ENCODE measurements at regions not wholly inside any gene's neighbourhood (a gene's known extent, or its start where the extent isn't known, plus 50 kb on each side); places are given as distances from the start of the nearest gene placed in this dataset.
"Not testable (repeated sequence)": the region's sequence is repeated elsewhere in the genome, so short reads cannot be mapped to it uniquely, and the experiment has no call there.

DNA sequence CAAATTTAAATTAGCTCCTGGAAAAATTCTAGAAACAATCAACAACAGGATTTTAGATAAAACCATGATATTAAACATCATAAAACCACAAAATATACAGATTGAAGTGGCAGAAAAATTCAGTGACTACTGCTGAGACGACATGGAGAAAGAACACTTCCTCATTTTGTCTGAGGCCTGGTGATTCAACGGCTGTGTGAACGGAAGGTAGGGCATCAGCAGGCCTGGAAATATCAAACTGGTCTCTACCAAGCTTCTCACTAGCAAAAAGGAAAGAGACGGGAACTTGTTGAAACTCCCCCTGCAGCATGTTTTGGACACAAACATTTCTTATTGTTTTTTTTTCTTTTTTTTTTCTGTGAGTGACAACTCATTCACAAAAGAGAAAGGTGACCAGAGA lies 58.0 kb upstream of the AHI1 start:
- no peak for DNase-seq

DNA sequence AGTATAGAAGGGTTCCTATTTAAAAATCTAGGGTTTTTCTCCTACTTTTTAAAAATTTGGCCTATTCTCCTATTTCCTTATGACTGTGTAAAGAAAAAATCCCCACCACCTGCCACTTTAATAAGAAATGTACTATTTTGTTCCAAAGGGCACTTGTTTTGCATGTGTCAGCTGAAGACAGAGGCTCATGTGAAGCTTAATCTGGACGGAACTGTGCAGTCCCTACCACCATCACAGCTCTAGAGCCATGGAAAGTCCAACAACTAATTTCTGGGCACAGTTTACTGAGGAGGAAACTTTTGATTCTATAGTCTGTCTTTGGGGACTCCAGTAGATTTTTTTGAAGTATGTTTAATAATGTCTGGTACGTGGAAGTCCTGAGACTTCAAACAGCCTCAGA lies 60.0 kb upstream of the AHI1 start:
- DNase-seq = no peak

DNA sequence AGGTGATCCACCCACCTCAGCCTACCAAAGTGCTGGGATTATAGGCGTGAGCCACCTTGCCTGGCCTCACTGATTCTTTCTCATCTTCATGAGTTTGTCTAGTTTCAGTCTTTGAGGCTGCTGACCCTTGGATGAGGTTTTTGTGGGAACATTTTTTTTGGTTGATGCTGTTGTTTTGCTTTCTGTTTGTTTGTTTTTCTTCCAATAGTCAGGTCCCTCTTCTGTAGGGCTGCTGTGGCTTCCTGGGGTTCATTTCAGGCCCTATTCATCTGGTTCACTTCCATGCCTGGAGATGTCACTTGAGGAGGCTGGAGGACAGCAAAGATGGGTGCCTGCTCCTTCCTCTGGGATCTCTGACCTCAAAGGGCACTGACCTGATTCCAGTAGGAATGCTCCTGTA lies 68.1 kb upstream of the AHI1 start:
- DNase-seq = not testable (repeated sequence)

DNA sequence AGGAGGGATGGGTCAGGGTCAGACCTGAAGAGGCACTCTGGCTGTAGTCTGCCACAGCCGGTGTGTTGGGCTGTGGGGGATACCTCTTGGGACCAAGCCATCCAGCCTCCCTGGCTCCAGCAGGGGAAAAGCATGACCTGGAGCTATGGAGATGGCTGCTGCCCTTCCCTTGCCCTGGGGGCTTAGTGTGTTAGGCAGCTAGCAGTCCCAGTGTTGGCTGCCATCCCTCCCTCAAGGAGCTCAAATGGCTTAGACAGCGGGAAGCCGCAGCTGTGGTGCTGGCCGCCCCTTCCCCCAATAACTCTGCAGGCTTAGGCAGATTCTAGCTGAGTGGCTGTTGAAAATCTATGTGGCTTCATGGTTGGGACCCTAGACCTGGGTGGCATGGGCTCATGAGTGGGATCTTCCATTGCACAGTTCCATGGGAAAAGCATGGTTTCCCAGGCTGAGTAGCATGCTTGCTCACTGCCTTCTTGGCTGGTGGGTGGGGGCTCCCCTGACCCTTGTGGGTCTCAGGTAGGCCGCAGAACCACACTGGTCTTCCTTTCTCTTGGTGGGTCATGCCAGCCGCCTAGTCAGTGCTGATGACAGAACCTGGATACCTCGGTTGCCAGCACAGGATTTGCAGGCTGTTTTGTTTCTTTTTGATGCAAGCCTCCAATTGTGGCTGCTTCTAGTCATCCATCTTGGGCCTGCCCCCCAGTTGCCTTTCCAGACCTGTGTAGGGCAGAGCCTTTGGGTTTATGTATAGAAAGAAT lies 69.0 kb upstream of the AHI1 start:
- no peak for DNase-seq

DNA sequence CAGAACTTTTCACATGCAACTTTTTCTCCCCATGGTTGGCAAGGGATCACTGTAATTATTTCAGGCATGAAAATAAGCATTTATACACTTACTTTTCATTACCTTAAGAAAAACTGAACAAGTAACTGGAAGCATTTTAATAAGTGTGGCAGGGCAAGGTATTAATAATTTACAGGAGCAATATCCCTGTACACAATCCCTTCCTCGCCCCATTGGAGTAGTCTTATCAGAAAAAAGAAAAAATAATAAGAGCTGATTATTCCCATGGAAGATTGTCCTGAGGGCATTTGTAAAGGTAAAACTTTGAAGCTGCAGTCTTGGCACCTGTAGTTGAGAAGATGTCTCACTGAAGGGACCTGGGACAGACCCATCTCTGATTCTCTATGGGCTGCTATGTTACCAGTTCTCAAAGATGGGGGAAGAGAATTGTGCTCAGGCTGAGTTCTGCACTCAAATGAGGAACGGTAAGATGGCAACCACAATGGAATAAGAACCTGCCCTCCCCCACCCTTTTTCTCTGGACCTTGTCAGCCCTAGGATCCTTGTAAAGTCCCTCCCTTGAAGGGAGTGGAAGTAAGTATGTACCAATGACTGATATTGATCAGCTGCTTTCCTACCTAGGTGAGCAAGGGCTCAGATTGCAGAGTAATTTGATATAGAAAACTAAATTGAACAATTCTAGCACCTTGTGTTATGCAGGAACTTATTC lies 70.0 kb upstream of the AHI1 start:
- no peak for DNase-seq

DNA sequence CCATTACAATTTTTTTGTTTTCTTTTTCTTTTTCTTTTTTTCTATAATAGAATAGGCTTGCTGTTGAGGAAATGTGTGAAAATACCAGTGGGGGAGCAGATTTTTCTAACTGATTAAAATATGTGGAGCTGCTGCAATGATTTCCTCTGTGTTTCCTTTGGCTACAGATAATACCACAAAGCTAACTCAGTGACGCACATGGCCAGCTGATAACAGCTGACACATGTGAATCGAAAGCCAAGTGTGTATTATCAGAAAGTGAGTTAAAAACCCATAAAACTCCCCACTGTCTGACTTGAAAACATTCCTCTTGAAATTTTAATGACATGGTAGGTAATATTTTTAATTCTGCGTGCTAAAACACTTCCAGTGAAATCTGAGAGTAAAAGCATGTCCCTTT lies 70.8 kb upstream of the AHI1 start:
- DNase-seq = peak; percentile 59

DNA sequence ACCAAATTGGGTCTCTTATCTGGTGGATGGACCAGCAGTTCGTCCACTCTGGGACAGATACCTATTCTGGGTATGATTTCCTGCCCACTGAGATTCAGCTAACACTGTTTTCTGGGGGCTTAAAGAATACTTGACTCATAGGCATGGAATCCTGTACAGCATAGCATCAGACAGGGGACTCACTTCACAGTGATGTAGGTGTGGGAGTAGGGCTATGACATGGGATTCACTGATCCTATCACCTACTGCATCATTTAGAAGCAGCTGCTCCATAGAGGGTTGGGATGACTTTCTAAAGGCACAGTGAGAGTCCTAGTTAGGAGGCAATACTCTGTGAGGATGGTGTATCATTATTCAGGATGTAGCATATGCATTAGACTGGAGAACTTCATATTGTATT lies 74.5 kb upstream of the AHI1 start:
- DNase-seq = no peak

DNA sequence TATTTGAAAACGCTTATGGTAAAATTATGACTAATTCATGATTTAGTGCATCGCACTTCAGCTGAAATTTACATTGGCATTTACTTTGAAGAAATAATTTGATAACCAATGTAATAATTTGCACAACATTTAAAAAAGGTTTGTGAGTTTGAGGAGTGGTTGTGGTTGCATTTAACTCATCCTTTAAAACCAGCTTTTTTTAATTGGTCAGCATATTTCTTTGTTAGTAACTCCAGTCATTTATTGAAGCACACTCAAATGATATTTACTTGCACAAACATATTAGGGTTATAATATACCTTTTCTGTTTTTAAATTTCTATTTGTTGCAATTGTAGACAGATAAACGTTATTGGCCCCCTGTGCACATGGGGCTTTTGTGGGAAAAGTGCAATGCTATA lies 78.1 kb upstream of the AHI1 start:
- no peak for DNase-seq

DNA sequence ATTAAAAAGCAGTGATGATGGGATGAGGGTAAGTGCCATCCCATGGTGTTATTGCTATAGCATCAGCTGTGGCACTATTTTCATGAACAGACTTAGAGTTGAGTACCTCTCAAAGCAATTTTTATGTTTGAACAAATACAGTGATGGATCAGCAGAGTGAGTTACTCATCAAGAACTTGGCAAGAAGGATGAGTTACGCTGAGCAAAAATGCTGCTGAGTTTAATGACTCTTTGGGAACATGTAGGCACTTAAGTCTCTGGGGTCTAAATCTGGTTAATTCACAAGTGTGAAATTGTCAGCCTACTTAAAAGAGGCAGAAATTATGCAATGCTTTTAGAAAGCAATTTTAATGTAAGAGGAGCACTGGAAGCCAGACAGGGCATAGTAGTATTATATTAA lies 78.5 kb upstream of the AHI1 start:
- DNase-seq = no peak

DNA sequence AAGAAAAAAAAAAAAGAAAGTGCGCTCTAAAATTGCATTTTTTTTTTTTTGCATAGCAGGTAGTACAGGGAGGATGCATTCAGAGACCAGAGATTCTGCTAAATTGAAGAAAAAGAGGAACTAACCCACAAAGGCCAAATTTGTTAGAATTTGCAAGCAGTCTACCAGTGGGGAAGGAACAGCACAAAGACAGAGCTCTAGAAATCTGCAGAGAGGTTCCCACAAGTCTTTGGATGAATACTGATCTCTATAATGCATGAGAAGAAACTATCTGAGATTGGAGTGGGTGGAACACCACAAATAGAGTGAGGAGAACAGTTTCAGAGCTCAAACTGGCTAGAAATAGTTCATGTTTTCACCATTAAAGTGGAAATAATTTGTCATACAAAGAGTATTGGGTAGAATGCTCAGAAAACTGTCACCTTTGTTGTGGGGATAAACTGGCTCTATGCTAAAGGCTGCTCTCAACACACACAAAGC lies 79.6 kb upstream of the AHI1 start:
- no peak for DNase-seq

DNA sequence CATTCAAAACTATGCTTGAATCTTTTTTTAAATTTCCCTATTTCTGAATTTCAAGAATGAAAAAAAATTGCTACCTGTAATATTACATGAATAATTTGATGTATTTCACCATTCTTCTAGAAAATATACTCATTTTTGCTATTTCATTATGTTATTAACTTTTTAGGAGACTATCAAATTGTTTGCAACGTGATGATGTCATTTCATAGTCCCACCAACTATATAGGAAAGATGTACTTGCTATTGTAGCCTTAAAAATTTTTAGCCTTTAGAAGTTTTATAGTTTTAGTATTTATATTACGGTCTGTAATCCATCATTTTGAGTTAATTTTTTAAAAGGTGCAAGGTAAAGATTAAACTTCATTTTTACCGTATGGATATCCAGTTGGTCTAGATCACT lies 81.4 kb upstream of the AHI1 start:
- DNase-seq = no peak

DNA sequence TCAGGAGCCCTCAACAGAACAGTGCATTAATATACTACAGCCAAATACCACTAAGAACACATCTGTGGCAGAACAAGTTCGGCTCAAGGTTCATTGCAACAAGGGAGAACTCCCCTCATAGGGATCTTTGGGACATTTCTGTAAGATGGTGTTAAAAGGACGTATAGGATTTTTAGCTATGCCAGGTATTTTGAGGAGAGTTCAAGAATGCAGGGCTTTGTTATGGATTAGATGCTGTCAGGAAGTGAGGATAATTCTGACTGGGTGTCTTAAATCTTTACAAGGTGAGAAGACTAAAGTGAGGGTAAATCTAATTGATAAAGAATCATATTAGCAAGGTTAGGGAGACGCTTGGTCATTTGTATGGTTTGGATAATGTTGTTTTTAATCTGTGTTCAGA lies 83.7 kb upstream of the AHI1 start:
- DNase-seq = no peak

DNA sequence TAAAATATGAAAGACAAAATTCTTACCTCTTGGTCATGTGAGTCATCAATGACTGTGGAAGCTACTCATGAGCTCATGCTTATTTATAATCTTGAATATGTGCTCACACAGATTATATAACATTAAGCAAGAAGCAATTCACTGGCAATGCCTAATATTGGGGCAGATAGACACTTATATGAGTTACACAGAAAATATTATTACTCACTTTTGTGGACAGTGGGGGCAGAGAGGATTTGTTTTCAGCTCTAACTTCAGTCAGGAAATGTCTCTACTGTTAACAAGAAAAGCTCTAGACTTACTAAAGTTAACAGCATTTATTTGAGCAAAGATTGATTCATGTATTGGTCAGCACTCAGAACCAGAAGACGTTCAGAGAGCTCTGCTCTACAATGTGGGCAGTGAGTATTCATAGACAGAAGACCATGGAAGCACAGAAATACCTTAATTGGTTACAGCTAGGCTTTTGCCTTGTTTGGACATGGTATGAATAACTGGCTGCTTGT lies 85.8 kb upstream of the AHI1 start:
- no peak for DNase-seq

DNA sequence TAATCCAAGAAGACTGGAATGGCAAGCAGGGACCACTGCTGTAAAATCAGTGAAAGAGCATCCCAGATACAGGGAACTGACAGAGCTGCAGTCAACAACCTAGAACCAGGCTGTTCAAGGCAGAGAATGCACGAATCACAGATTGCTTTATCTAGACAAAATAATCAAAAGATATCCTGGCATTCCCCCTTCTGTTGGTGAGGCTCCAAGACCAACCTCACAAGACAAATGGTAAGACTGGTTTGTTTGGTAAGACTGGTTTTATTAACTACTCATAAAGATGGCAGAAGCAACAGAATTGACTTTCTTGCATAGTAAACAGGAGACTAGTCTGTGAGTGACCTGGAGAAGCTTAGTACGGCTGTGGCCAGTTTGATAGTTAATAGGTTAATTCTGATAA lies 88.8 kb upstream of the AHI1 start:
- DNase-seq = no peak

DNA sequence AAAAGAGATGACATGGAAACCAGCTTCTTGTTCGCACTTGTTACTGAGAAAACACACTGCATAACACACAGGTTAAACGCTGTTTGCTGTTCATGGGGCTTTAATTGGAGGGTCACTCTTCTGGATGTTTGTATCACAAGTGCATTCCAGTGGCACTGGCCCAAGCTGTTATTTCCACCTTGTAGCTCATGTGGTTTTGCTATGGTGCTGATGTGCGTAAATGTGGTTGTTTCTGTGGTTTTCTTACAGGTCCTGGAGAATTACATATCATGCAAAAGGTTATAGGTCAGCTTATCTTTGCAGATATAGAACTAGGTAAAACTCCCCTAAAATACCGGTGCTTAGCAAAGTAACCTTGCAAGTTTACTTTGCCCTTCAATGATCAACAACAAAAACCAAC lies 89.3 kb upstream of the AHI1 start:
- DNase-seq = no peak

DNA sequence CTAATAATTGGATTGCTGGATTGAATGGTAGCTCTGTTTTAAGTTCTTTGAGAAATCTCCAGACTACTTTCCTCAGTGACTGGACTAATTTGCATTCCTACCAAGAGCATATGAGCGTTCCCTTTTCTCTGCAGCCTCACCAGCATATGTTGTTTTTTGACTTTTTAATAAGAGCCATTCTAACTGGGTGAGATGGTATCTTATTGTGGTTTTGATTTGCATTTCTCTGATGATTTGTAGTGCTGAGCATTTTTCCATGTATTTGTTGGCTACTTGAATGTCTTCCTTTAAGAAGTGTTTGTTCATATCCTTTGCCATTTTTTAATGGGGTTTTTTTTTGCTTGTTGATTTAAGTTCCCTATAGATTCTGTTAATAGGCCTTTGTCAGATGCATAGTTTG lies 94.7 kb upstream of the AHI1 start:
- DNase-seq = no peak

DNA sequence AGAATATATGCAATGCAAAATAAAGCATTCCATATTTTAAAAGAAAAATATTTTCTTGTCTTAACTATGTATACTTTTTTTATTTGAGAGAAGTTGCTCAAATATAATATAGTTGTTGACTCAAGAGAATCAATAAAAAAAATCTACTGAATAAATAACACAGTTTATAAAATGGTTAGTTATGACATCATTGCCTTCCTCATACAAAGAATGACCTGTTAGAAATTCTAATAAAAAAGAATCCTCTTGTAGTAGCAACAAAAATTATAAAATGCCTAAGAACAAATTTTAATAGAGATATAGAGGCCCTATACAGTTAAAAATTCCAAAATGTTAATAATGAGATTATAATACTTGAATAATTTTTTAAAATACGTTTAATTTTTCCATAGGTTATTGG lies 96.5 kb upstream of the AHI1 start:
- DNase-seq = no peak

DNA sequence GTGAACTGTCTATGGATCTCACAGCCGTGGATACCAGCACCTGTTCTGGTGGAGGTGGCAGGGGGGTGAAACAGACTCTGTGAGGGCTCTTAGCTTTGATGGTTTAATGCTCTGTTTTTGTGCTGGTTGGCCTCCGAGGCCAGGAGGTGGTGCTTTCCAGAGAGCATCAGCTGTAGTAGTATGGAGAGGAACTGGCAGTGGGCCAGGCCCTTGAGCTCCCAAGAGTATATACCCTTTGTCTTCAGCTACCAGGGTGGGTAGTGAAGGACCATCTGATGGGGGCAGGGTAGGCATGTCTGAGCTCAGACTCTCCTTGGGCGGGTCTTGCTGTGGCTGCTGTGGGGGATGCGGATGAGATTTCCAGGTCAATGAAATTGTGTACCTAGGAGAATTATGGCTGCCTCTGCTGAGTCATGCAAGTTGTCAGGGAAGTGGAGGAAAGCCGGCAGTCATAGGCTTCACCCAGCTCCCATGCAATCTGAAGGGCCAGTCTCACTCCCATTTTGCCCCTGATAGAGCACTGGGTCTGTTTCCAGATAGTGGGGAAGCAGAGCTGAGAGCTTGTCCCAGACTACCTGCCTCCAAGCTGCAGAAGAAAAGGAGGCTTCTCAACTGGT lies 102.7 kb upstream of the AHI1 start:
- peak; percentile 3 for DNase-seq

DNA sequence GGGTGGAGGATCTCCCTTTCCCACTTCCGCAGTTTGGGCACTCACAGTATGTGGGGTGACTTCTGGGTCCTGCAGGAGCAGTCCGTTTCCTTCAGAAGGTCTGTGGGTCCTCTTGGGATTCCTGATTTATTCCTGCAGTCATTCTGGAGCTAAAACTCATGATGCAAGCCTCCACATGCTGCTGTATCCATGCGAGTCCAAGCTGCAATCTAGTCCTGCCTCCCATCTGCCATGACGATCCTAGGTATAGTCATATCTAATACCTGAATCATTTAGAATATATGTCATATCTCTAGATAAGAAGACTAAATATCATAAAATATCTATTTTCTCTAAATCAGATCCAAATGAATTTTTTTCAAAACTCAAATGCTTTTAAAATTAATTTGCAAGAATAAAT lies 103.4 kb upstream of the AHI1 start:
- no peak for DNase-seq

DNA sequence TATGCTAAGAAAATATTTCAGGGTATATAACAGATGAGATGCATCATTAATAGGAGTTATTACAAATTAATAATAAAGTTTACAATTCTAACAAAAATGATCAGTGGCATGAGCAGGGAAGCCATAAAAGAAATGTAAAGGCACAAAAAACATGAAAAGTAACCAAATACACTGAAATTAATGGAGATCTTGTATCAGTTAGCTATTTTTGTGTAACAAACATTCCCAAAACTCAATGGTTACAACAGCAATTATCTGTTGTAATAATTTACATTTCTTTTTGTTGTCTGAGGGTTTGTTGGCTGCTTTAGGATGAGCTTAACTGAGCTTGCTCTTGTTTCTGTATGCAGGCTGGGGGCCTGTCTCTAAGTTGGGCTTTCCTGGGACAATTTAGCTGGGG lies 104.3 kb upstream of the AHI1 start:
- DNase-seq = no peak

DNA sequence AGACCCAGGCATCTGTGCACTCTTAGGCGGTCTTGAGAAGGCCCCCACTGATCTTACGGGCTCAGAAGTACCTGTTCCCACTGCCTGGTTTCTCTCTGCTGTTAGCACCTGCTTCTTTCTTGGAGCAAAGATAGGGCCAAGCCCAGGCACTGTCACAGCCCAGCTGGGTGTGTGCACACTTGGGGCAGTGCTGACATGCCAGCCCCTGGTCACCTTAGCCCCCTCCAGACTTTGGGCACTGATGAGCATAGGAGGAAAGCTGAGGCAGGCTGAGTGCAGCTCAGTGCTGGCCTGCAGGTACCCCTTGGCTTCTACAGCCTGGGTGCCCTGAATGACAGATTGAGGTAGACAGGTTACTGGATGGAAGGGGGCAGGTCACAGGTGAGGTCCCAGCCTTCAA lies 105.7 kb upstream of the AHI1 start:
- DNase-seq = no peak

DNA sequence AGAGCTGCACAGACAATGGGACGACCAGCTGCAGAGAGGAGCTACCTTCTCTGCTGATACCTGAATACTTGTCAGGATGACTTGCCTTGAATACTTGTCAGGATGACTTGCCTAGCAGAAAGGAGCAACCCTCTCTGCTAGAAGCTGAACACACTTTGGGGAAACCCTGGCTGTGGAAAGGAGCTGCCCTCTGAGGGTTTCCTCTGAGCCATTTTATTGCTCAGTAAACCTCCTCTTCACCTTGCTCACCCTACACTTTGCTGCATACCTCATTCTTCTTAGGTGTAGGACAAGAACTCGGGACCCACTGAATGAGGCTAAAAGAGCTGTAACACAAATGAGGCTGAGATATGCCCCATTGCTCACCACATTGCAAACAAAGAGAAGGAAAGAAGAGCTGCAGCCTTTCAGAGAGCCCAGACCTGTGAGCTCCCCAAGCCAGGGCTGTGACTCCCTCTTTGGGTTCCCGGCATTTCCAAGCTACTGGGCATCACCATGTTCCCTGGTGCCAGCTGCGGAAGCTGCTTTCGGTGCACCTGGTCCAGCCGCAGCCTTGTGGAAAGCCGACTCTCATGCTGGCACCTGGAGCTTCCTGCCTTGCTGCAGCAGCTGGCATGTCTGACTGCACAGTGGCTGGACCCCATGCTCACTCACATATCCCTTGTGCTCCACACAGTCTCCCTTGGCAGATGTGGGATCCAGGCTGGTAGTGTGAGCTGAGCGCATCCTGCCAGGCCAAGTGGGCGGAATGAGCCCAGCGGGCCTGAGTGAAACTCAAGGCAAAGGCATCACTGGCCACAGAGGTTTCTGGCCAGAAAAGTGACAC lies 106.7 kb upstream of the AHI1 start:
- DNase-seq = no peak

DNA sequence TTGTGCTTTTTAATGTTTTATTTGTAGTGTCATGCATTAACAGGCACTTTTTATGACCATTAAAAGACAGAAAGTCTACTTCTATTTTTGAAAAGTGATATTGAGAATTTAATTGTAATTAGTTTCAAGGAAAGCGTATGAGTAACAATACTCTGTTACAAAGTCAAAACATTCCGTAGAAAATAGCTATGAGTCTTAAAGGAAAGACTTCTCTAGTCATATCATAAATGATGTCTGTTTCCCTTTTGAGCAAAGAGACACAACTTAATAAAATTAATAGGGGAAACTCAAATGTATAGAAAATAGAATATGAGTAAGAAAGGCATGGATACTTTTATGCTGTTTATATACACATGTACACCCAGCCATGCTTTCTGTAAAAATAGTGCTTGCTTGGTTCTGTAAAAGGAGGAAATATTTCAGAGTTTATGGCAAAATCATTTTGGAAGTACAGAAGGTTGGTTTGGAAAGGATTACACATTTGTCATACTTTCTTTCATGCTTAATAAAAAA lies 107.8 kb upstream of the AHI1 start:
- no peak for DNase-seq
